ENCODE measurements at regions not wholly inside any gene's neighbourhood (a gene's known extent, or its start where the extent isn't known, plus 50 kb on each side); places are given as distances from the start of the nearest gene placed in this dataset.

GRCh38 chr7:22937946-22938345 lies 76.0 kb downstream of the HYCC1 start:
- in situ Hi-C loops (cut with MboI; ENCODE audit: low sequenced_read_pairs, unreplicated experiment), result no loop called here
- no peak for DNase-seq (ENCODE audit: low spot score)
- no peak for TF ChIP-seq CTCF (IDR thresholded peaks at IDR 0.05; ENCODE audit: borderline replicate concordance, control extremely low read depth, extremely low read depth, insufficient read depth, missing control alignments)

GRCh38 chr7:22936246-22936645 lies 77.7 kb downstream of the HYCC1 start:
- TF ChIP-seq CTCF (IDR thresholded peaks at IDR 0.05; ENCODE audit: borderline replicate concordance, control extremely low read depth, extremely low read depth, insufficient read depth, missing control alignments), result no peak
- no peak for DNase-seq (ENCODE audit: low spot score)
- in situ Hi-C loops (cut with MboI; ENCODE audit: low sequenced_read_pairs, unreplicated experiment), result no loop called here

- no peak for DNase-seq (ENCODE audit: low spot score)
- TF ChIP-seq CTCF (IDR thresholded peaks at IDR 0.05; ENCODE audit: borderline replicate concordance, control extremely low read depth, extremely low read depth, insufficient read depth, missing control alignments), result no peak
These were observed 78.7 kb downstream of the HYCC1 start for GRCh38 chr7:22935269-22935668.

GRCh38 chr7:22934473-22935065 lies 79.4 kb downstream of the HYCC1 start:
- in situ Hi-C loops (cut with MboI; ENCODE audit: low sequenced_read_pairs, unreplicated experiment), result no loop called here
- no peak for TF ChIP-seq CTCF (IDR thresholded peaks at IDR 0.05; ENCODE audit: borderline replicate concordance, control extremely low read depth, extremely low read depth, insufficient read depth, missing control alignments)
- DNase-seq (ENCODE audit: low spot score), result no peak

More at GRCh38 chr7:22935269-22935668, 78.7 kb downstream of the HYCC1 start:
- in situ Hi-C loops (cut with MboI; ENCODE audit: low sequenced_read_pairs, unreplicated experiment), result no loop called here

GRCh38 chr7:22934023-22934422 lies 79.9 kb downstream of the HYCC1 start:
- in situ Hi-C loops (cut with MboI; ENCODE audit: low sequenced_read_pairs, unreplicated experiment), result no loop called here
- TF ChIP-seq CTCF (IDR thresholded peaks at IDR 0.05; ENCODE audit: borderline replicate concordance, control extremely low read depth, extremely low read depth, insufficient read depth, missing control alignments), result no peak
- DNase-seq (ENCODE audit: low spot score), result no peak

- TF ChIP-seq CTCF (IDR thresholded peaks at IDR 0.05; ENCODE audit: borderline replicate concordance, control extremely low read depth, extremely low read depth, insufficient read depth, missing control alignments), result no peak
- DNase-seq (ENCODE audit: low spot score), result no peak
- in situ Hi-C loops (cut with MboI; ENCODE audit: low sequenced_read_pairs, unreplicated experiment), result no loop called here
These were observed 81.0 kb downstream of the HYCC1 start for GRCh38 chr7:22932896-22933295.

Data from GM13976 (cell line).